HG03280 (cell line): ENCODE measurements at regions not wholly inside any gene's neighbourhood (a gene's known extent, or its start where the extent isn't known, plus 50 kb on each side); places are given as distances from the start of the nearest gene placed in this dataset.
"Not testable (repeated sequence)": the region's sequence is repeated elsewhere in the genome, so short reads cannot be mapped to it uniquely, and the experiment has no call there.

Source experiments
- ATAC-seq: cut with Tn5 transposase; IDR thresholded peaks from one replicate; pipeline ENCODE4 v1.9.1; 2021; ENCODE audit warnings: mild to moderate bottlenecking, moderate library complexity; ENCODE audit not compliant: unreplicated experiment

DNA sequence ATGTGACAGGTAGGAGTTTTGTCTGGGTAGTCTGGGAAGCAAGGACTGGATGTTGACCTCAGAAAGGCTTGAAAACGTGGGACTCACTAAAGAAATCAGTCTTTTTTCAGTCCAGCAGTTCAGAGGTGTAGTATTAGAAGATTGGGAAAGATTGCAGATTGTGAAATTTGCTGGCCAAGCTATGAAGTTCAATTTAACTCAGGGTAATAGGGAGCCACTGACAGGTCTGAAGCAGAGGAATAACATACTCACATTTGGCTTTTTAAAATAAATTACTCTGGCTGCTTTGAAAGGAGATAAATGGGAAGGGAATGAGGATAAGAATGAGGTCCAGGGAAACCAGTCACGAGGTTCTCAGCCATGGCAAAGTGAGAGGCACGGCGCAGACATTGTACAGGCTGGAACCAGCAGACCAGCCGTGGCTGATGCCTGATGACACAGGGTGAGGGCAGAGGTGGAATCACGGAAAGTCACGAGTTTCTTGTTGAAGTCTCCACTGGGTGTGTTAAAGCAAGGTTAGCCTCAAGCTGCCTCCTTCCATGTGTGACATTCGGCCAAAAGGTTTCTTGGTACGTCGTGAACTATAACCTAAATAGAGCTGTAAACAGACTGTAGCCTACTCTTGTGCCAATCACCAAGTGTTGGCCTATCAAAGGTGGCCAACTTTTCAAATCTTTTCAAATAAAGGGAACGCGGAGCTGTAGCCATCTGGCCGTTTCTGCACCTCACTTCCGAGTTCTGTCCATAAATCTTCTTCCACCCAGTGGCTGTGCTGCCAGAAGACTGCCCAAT, 377.6 kb downstream of the IRS2 start:
- ATAC-seq = no peak

DNA sequence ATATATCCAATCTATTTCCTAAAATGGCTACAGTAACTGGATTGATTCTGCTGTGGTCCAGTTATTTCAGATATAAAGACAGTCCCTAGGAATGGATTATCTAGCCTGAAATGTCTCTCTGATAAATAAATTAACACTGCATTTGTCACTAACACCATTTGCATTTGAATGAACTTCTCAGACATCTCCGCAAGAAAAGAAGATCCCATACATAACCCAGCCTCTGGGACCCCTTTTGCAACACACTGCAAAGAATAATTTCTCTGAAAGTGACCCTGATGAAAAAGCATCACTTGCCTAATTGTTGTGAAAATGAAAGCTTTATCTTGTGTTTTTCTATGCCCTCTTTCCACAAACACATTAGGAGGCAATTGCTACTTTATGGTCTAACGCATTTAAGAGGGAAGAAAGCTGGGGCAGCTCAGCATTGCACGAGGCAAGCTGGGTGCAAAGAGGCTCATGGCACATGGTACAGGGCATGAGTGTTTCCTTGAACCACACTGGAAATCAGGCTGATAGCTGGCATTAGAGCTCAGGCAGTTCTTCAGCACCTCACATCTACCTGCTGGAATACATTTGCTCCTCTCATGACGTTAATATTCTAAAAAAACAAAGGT, 379.9 kb downstream of the IRS2 start:
- no peak for ATAC-seq

DNA sequence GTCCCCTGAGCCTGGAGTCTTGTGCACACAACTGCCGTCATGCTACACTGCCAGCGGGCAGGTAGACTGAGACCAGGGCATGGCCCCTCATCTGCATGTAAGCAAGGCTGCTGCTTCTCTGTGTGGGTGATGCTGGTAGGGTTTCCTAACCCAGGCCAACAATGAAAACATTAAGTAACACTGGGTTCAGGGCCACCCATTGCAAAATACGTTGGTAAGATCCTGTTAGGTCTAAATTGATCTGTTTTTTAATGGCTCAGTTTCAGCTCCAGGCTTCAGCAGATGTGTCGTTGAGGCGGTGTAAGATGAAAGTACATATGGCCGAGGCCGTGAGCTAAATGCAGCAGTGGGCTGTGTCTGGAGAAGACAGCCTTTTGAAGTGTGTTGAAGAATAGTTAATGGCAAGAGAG, 383.4 kb downstream of the IRS2 start:
- ATAC-seq = no peak

DNA sequence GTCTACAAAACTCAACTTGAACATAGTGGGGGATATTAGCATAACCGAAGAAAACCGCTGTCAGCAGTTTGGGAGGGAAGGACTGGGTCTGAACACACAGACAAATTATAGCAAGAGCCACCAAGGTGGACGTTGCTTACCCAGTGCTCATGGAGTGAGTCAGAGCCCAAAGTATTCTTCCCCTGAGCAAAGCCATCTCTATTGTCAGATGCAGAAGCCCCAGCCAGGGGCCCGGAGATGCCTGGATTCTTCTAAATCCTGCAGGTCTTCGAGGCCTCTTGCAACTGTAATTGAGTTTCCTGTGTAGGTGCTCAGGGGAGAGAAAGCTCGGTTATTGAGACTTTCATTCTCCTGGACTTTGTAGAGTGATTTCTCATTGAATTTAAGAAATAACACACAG, 384.5 kb downstream of the IRS2 start:
- no peak for ATAC-seq

DNA sequence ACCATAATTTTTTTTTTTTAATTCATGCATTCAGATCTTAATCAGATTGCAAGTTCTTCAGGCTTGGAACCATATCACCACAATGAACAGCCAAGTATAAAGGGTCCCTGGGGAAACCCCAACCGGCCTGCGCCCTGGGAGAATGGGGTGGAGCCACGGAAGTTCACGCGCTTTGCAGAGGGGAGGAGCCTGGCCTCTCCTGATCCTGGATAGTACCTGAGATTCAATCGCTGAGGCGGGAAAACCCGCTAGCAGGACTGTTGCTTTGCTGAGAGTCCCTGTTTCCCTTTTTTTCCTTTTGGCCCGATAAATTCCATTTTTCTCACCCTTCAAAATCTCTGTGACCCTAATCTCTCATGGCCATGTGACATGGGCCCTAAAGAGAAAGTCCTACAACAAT, 385.1 kb downstream of the IRS2 start:
- no peak for ATAC-seq

DNA sequence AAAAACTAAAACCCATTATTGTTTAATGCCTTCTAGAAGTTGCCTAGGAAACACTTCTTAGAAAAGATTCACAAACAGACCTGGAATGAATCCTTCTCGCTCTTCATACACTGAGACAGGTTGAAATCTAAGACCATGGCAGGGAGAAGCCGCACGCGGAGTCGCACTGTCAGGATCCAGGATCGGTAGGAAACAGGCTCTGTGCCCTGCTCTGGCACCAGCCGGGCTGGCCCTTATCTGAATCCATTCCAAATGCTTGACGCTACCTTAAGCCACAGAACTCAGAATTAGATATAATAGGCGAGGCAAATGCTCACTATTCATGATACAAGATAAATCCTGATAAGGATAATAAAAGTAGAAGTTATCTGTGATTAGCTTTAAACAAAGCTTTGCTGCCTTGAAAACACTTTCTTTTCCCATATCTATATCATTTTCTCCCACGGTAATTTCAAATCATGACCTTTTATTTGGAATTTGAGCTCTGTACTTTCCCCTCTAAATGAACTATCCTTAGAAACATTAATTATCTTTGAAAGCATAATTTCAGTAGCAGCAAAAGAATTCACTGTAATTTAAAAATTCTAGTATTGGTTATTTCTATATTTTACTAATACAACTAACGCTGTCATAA, 385.6 kb downstream of the IRS2 start:
- no peak for ATAC-seq

DNA sequence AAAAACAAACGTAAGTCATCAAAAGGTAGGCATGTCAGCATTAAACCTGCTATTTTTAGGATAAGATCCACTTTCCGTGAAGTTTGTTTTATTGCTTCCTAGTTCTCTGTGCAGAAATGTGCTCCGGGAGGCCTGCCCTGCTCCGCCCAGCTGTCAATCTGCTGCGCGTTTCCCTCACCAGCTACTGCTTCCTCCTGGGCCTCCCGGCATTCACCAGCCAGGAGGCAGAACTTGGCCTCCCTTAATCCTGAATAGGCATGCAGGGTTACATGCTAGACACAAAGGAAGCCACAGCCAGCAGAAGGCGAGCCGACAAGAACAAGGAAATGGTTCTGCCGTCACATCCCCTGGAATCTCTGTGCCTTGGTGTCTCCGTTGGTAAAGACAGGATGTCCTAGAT, 386.2 kb downstream of the IRS2 start:
- ATAC-seq = no peak

DNA sequence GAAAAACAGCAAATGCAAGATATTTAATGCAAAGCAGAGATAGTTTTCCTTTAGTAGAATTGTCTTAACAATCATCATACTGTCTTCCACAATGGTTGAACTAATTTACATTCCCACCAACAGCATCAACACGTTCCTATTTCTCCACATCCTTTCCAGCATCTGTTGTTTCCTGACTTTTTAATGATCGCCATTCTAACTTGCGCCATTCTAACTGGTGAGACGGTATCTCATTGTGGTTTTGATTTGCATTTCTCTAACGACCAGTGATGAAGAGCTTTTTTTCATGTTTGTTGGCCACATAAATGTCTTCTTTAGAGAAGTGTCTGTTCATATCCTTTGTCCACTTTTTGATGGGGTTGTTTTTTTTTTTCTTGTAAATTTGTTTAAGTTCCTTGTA, 388.3 kb downstream of the IRS2 start:
- not testable (repeated sequence) for ATAC-seq

DNA sequence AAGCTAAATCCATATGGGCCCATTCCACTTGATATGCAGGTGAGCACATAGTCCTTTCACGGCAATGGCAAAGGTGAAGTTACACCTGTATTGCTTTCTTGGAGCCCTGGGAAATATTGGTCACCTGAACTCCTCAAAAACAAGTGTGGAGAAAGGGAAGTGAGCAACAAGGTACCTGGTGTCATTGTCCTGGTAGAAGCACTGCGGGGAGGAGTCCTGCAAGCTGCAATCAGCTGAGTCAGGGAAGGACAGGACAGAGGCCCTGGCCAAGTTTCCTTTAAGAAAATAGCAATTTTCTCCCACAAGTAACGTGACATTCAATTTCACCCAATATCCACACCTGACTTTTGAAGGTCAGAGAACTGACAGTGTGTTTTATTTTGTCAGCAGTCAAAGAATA, 389.1 kb downstream of the IRS2 start:
- no peak for ATAC-seq

DNA sequence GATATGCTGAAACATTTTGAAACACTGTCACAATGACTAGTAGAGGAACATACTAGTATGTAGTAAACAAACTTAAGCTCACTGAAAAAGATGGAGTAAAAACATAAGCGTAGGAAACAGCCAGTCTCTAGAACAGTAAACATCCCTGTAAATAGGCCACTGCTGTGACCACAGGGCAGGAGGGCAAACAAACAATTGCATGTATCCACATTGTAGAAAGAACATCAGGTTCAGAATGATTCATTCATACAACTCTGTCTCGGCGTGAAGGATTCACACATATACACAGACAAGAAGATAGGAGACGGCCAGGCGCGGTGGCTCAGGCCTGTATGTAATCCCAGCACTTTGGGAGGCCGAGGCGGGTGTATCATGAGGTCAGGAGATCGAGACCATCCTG, 390.1 kb downstream of the IRS2 start:
- no peak for ATAC-seq

DNA sequence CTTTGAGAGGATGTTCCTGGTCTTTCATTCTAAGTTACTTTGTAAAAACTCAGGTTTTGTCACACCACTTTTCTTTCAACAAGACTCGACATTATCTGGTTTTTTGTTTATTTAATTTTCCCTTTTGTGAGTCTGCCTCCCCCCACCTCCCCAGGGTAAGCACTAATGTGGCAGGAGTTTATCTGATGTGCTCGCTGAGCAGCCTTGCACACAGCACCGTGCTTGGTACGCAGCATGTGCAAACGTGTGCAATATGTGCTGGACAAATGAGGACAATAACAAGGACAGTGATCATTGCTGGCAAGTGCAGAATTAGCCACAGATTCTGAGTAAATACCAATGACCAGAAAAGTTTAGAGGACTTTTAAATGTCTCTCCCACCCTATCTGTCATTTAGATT, 391.4 kb downstream of the IRS2 start:
- ATAC-seq = no peak

DNA sequence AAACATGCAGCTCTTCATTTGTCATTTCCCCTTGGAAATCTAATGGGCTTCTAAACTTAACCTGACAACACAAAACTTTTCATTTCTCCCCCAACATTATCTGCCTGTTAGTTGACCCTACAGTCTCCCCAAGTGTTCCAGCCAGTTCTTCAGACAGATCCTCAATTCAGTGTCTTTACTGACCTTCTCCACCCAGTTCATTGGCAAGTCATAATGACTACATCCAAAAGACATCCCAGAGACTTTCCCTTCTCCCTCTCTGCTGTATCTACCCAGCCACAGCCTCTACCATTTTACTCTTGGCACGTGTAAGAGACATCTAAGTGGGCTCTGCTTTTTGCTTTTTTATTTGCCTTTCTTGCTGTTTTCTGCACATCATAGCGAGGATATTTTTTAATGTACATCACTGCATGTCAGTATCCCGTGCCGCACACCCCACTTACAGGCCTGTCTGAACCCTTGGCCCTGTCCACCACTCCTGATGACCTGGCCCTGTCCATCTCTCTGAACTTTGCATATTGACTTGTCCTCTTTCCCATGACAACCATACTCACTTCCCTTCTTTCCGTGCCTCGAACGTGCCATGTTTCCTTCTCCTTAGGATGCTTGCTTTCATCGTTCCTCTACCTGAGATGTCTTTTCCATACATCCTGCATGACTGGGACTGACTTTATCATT, 391.9 kb downstream of the IRS2 start:
- no peak for ATAC-seq

DNA sequence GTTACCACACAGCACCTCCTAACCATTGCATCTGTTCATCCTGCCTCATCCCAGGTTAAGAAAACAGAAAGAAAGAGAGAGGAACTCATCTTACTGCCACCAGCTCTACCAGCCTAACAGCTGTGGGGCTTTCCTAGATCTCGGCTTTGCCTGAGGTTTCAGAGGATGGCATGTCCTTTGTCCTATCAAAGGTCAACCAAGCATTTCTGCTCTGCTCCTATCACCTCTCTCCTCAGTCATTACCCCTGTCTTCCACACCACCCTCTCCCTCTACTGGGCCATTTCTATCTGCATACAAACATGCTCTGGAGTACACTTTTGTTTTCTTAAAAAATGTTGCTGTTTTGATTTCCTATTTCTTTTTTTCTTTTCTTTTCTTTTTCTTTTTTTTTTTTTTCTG, 393.3 kb downstream of the IRS2 start:
- ATAC-seq = no peak

DNA sequence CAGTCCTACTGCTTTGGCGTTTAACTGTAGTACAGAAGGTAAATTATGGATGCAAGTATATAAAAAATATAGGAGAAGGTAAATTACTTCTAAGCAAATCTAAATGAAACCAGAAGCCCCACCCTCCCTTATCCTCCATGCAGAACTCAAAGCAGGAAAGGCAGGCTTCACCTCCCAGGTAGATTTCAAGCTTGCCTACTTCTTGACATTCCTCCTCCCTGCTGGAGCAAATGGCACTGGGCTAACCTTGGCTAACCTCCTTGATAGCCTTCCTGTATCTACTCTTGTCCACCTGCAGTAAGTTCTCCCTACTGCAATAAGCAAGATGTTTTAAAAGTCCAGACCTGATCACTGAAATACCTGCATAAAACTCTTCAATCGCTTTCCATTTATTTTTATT, 396.0 kb downstream of the IRS2 start:
- no peak for ATAC-seq

DNA sequence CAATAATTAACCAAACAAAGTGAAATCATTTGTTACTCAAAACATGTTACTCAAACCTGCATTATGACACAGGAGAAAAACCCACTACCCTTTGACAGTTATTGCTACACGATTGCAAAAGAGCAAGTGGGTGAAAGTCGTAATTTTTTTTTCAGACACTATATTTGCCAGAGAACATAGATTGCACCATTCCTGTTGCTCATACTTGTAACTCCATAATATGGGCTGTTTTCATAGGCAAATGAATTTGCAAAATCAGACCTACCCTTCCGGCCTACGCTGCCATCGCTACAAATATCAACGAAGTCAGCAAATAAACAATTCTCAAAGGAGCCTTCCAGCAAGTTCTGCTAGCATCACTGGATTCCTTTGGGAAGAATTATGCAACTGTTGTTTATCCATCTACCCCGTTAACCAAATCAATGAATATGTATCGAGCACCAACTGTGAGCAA, 396.5 kb downstream of the IRS2 start:
- ATAC-seq = no peak

DNA sequence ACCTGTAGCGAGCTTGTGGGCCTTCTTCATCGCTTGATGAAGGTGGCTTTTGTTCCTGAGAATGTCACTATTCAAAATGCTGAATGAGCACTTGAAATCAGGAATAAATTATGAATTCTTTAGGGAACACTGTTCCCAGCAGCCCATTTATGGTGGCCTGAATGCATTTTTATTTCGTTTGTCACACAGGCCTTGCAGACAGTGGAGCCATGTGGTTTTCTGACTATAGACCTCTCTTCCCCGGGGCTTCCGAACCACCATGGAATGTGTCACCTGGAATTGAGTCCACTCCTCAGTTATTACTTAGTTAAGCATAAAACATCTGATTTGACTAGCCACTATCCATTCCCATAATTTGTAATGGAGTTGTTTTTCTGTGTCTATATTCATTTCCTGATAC, 396.9 kb downstream of the IRS2 start:
- ATAC-seq = no peak

DNA sequence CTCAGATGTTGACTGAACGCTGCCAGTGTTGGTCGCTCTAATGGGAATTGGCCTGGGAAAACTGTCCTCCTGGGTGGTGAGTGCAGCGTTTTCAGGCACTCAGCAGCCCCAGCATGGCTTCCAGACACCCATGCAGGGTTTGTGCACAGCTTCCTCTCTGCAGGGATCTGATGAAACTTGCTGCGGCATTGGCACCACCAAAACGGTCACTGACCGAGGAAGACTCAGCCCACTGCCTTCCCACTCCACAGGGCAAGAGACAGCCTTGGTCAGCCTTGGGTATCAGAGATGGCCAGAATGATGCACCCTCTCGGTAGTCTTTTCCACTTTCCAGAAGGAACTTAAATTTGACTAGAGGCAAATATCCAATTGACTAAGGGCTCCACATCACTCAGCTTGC, 398.9 kb downstream of the IRS2 start:
- no peak for ATAC-seq

DNA sequence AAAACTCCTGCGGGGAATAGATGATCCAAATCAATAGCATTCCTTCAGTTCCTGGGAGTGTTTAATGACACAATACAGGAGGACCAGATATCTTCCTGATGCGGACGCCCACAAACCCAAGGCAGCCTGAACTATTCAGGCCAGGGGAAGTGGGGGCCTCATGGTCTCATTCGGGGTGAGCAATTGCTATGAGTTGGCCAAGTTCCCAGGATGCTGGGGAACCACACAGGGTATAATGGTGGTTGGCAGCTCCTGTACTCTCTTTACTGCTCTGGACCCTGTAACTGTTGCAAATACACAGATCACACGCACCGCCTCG, 401.2 kb downstream of the IRS2 start:
- ATAC-seq = no peak

DNA sequence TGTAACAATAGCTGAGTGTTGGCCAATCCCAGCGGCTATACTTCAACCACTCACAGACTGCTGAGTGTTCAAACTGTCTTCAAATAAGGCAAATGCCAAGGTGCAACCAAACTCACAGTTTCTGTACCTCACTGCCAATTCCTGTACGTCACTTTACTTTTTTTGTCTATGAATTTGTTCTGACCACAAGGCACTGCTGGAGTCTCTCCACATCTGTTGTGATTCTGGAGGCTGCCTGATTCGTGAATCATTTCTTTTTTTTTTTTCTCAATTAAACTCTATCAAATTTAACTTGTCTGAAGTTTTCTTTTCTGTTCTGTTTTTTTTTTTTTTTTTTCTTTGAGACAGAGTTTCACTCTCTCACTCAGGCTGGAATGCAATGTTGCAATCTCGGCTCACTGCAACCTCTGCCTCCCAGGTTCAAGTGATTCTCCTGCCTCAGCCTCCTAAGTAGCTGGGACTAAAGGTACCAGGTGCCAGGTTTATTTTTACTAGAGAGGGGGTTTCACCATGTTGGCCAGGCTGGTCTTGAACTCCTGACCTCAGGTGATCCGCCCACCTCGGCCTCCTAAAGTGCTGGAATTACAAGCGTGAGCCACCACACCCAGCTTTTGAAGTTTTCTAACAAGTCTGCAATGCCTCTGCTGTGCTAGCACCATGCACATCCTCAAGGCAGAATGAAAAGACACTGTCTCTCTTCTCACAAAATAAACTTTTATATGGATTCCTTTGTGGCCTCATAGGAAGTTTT, 401.7 kb downstream of the IRS2 start:
- no peak for ATAC-seq

DNA sequence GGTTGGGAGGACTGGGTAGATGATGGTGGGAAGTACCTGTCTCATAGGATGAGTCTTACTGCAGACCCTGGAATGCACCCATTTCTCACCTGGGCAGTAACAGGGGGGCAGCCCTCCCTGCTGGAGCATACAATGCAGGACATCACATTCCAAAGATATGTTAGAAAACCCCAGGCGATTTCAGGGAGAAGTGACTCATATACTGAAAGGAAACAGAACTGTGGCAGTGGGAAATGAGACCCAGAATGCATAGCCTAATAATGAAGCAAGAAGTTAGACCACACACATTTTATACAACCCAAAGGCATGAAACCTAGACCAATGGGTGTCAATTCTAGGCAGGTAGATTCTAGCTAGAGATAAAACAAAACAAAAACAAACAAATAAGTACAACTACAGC, 402.7 kb downstream of the IRS2 start:
- no peak for ATAC-seq

DNA sequence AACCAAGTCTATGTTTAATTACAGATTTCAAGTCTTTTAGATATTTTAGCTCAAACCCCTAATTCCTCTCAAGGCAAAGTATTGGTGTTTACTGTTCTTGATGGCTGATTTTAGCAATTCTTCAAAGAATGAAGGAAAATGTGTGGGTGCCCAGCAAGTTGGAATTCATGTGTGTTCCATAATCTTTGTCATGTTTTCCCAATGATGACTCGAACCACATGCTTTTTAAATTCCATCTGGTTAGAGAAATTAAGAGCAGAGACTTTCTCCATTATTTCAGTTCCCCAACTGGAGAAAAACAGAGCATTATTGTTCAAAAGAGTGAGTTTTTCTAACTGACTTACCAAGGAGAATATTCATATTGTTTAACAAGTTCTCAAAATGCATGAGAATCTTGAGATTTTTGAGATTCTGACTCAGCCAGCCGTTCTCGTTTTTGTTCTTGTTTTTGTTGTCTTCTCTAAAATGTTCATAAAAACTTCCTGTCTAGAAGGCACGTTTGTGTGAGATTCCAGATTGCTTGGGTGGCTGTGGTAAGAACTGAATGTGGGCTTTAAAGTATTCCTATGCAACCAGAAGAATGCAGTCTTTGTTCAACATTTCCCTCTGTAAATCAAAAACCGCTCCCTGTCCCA, 404.7 kb downstream of the IRS2 start:
- no peak for ATAC-seq
